ENCODE measurements at regions not wholly inside any gene's neighbourhood (a gene's known extent, or its start where the extent isn't known, plus 50 kb on each side); places are given as distances from the start of the nearest gene placed in this dataset.

GRCh38 chr12:61916831-61917230 lies 343.4 kb upstream of the USP15 start (continued):
- TF ChIP-seq PRDM15 (CRISPR knock-in tag; IDR thresholded peaks at IDR 0.05) (no peak), RORB (CRISPR knock-in tag; IDR thresholded peaks at IDR 0.05) (no peak)

DNA sequence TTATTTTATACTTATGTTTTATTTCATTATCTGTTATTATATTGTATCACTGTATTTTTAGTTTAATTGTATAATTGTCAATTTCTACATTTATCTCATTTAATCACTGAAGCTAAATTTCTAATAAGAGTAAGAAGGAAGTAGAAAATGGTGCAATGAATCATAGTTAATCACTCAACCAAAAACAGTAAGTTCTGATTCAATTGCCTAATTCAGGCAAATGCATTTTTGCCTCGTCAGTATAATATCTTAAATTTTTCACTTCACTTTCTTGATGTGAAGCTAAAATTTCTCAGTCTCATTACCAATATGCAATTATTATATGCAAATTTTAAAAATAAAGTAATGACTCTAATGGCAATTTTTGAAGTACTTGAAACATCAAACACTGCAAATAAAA lies 340.5 kb upstream of the USP15 start:
- TF ChIP-seq NFE2L1 (CRISPR knock-in tag; IDR thresholded peaks at IDR 0.05) (no peak), ZNF423 (CRISPR knock-in tag; IDR thresholded peaks at IDR 0.05) (no peak), KAT7 (CRISPR knock-in tag; IDR thresholded peaks at IDR 0.05; ENCODE audit: borderline replicate concordance) (no peak), FOXJ3 (CRISPR knock-in tag; IDR thresholded peaks at IDR 0.05; ENCODE audit: borderline replicate concordance) (no peak)
- TF ChIP-seq, protein P1, sequence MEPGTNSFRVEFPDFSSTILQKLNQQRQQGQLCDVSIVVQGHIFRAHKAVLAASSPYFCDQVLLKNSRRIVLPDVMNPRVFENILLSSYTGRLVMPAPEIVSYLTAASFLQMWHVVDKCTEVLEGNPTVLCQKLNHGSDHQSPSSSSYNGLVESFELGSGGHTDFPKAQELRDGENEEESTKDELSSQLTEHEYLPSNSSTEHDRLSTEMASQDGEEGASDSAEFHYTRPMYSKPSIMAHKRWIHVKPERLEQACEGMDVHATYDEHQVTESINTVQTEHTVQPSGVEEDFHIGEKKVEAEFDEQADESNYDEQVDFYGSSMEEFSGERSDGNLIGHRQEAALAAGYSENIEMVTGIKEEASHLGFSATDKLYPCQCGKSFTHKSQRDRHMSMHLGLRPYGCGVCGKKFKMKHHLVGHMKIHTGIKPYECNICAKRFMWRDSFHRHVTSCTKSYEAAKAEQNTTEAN (CRISPR knock-in tag; IDR thresholded peaks at IDR 0.05), result no peak
- Mint-ChIP-seq H3K9me3 (peaks cover 16% of the 10 kb centered on the region), H3K4me1 (peaks cover 4% of the 10 kb centered on the region), H3K27ac (no peak overlapping the region), H3K36me3 (no peaks in the 10 kb centered on the region), H3K4me3 (no peak overlapping the region), H3K27me3 (ENCODE audit: low read depth) (no peaks in the 10 kb centered on the region)
- POLR2A ChIA-PET, result no interaction called here
- DNase-seq (ENCODE audit: low spot score), result no peak
- CTCF ChIA-PET, result no interaction called here
- no peak for ATAC-seq

DNA sequence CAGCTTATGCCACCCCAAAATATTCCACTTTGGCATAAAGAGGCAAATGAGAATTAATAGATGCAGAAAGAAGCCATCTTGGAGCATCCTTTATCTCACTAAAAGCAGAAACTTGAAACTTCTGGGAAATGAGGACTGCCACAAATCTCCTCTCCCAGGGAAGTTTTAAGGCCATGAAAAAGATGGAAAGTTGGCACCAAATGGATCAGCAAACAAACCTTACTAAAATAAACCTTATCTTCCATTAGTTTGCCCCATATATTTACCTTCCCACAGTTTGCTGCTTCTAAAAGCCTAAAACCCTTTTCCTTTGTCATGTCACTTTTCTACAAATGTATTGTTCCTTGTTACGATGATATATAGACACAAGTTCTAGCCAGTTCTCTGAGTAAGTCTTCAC lies 340.0 kb upstream of the USP15 start:
- POLR2A ChIA-PET, result no interaction called here
- CTCF ChIA-PET, result no interaction called here
- Mint-ChIP-seq H3K9me3 (peaks cover 21% of the 10 kb centered on the region), H3K27ac (no peak overlapping the region), H3K4me3 (no peak overlapping the region), H3K27me3 (ENCODE audit: low read depth) (no peaks in the 10 kb centered on the region), H3K36me3 (no peaks in the 10 kb centered on the region), H3K4me1 (peaks cover 4% of the 10 kb centered on the region)
- TF ChIP-seq MYBL2 (CRISPR knock-in tag; IDR thresholded peaks at IDR 0.05) (no peak), ZNF219 (CRISPR knock-in tag; IDR thresholded peaks at IDR 0.05; ENCODE audit: borderline replicate concordance) (no peak), ZNF416 (CRISPR knock-in tag; IDR thresholded peaks at IDR 0.05) (no peak), ZNF423 (CRISPR knock-in tag; IDR thresholded peaks at IDR 0.05) (no peak)
- TF ChIP-seq, protein P2, sequence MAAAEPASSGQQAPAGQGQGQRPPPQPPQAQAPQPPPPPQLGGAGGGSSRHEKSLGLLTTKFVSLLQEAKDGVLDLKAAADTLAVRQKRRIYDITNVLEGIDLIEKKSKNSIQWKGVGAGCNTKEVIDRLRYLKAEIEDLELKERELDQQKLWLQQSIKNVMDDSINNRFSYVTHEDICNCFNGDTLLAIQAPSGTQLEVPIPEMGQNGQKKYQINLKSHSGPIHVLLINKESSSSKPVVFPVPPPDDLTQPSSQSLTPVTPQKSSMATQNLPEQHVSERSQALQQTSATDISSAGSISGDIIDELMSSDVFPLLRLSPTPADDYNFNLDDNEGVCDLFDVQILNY (CRISPR knock-in tag; IDR thresholded peaks at IDR 0.05), result no peak
- no peak for ATAC-seq
- DNase-seq (ENCODE audit: low spot score), result no peak

- ATAC-seq, result no peak
- H3K4me3 Mint-ChIP-seq, result no peak overlapping the region
- CTCF ChIA-PET, result no interaction called here
- POLR2A ChIA-PET, result no interaction called here
- no peak for TF ChIP-seq E2F4 (CRISPR knock-in tag; IDR thresholded peaks at IDR 0.05; ENCODE audit: borderline replicate concordance, low read depth)
- no peak for TF ChIP-seq HMGA2 (CRISPR knock-in tag; IDR thresholded peaks at IDR 0.05)
- no peak for TF ChIP-seq FOXJ3 (CRISPR knock-in tag; IDR thresholded peaks at IDR 0.05; ENCODE audit: borderline replicate concordance)
- TF ChIP-seq OVOL2 (CRISPR knock-in tag; IDR thresholded peaks at IDR 0.05; ENCODE audit: borderline replicate concordance), result no peak
- no peak for TF ChIP-seq ZNF281 (CRISPR knock-in tag; IDR thresholded peaks at IDR 0.05)
- TF ChIP-seq ZNF317 (CRISPR knock-in tag; IDR thresholded peaks at IDR 0.05; ENCODE audit: borderline replicate concordance, low read depth), result no peak
- no peaks in the 10 kb centered on the region for H3K27me3 Mint-ChIP-seq (ENCODE audit: low read depth)
- DNase-seq (ENCODE audit: low spot score), result no peak
- H3K27ac Mint-ChIP-seq, result no peak overlapping the region
- no peaks in the 10 kb centered on the region for H3K4me1 Mint-ChIP-seq
- H3K9me3 Mint-ChIP-seq, result peaks cover 34% of the 10 kb centered on the region
- no peaks in the 10 kb centered on the region for H3K36me3 Mint-ChIP-seq
These were observed 337.1 kb upstream of the USP15 start for GRCh38 chr12:61923152-61923551.
